Activated CD8-positive, alpha-beta T cell treated with anti-CD3 and anti-CD28 coated beads, Interleukin-2, amount 10 ng/mL, durations not matched to agents 7 days and 5 days (primary cell): ENCODE measurements at regions not wholly inside any gene's neighbourhood (a gene's known extent, or its start where the extent isn't known, plus 50 kb on each side); places are given as distances from the start of the nearest gene placed in this dataset.
"Not testable (repeated sequence)": the region's sequence is repeated elsewhere in the genome, so short reads cannot be mapped to it uniquely, and the experiment has no call there.

Source experiments
- ATAC-seq: fragments of 150-1000 bp; cut with Tn5 transposase; one replicate; pipeline ENCODE4 v1.10.0; 2021; ENCODE audit warnings: moderate library complexity
- CTCF ChIA-PET: fragments of 350-600 bp; sonication (Branson Sonifier 250); formaldehyde crosslinking; loops from one replicate; lab custom pipeline; 2021; ENCODE audit warnings: antibody characterized with exemption; lab: Charles Lee
- POLR2A ChIA-PET: fragments of 350-600 bp; sonication (Branson Sonifier 250); formaldehyde crosslinking; loops from one replicate; lab custom pipeline; 2021; ENCODE audit warnings: antibody characterized with exemption; lab: Charles Lee
- DNase-seq: peaks from one replicate; pipeline ENCODE4 v3.0.0-alpha.2; 2020
- H3K27ac Mint-ChIP-seq: one replicate; pipeline ENCODE4 v1.8.0; 2021; ENCODE audit warnings: mild to moderate bottlenecking, mixed read lengths
- H3K27me3 Mint-ChIP-seq: one replicate; pipeline ENCODE4 v1.8.0; 2021; ENCODE audit warnings: low read depth, mixed read lengths
- H3K36me3 Mint-ChIP-seq: one replicate; pipeline ENCODE4 v1.8.0; 2021; ENCODE audit warnings: low read depth, mixed read lengths
- H3K4me1 Mint-ChIP-seq: one replicate; pipeline ENCODE4 v1.8.0; 2021; ENCODE audit warnings: low read depth, mixed read lengths
- H3K4me3 Mint-ChIP-seq: one replicate; pipeline ENCODE4 v1.8.0; 2021; ENCODE audit warnings: mild to moderate bottlenecking, mixed read lengths
- H3K9me3 Mint-ChIP-seq: one replicate; pipeline ENCODE4 v1.8.0; 2022; ENCODE audit warnings: mixed read lengths; ENCODE audit not compliant: insufficient read depth

DNA sequence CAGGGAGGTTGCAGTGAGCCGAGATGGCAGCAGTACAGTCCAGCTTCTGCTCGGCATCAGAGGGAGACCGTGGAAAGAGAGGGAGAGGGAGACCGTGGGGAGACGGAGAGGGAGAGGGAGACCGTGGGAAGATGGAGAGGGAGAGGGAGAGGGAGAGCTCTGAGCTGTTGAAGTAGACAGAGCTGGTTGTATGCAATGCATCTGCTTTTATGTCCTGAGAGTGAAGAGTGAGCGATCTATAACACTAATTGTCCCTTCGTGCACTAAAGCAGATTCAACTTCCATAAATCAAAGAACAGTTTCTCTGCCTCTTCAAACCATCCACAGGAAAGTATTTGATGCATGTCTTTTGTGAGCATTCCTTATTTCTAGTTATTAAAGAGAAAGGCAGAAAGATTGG is 300.6 kb downstream of the FLRT2 start:
- H3K27me3 Mint-ChIP-seq, H3K27ac Mint-ChIP-seq, DNase-seq, H3K9me3 Mint-ChIP-seq, H3K36me3 Mint-ChIP-seq, ATAC-seq, H3K4me1 Mint-ChIP-seq, POLR2A ChIA-PET, CTCF ChIA-PET, H3K4me3 Mint-ChIP-seq: not testable (repeated sequence)

DNA sequence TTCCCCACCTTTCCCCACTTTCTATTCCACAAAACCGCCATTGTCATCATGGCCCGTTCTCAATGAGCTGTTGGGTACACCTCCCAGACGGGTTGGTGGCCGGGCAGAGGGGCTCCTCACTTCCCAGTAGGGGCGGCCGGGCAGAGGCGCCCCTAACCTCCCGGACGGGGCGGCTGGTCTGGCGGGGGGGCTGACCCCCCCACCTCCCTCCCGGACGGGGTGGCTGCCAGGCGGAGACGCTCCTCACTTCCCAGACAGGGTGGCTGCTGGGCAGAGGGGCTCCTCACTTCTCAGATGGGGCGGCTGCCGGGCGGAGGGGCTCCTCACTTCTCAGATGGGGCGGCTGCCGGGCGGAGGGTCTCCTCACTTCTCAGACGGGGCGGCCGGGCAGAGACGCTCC is 299.7 kb downstream of the FLRT2 start:
- H3K27me3 Mint-ChIP-seq, POLR2A ChIA-PET, DNase-seq, H3K4me3 Mint-ChIP-seq, H3K27ac Mint-ChIP-seq, ATAC-seq, H3K36me3 Mint-ChIP-seq, H3K9me3 Mint-ChIP-seq, CTCF ChIA-PET, H3K4me1 Mint-ChIP-seq: not testable (repeated sequence)

DNA sequence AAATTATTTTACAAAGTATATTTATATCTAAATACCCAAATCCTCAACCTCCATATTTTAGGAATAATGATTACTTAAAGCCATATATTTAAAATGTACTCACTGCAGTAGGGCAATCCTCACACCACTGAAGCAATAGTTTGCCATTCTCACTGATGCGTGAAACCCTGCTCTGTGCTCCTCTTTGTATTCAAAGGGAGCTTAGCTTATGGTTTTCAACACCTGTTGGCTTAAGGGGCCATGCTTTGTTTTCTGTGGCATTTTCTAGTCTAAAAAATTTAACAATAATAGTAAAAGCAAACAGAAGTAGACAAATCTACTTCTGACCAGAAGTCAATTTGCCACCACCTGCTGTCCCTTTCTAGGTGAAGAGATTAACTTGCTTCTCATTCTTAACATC is 294.6 kb downstream of the FLRT2 start:
- ATAC-seq, result no peak
- no peak for DNase-seq
- H3K27ac Mint-ChIP-seq, result no peak overlapping the region
- H3K36me3 Mint-ChIP-seq, result no peaks in the 10 kb centered on the region
- no peaks in the 10 kb centered on the region for H3K27me3 Mint-ChIP-seq
- ChIA-PET CTCF (no interaction called here), POLR2A (no interaction called here)
- H3K4me3 Mint-ChIP-seq, result no peak overlapping the region
- H3K9me3 Mint-ChIP-seq, result no peaks in the 10 kb centered on the region
- no peaks in the 10 kb centered on the region for H3K4me1 Mint-ChIP-seq

DNA sequence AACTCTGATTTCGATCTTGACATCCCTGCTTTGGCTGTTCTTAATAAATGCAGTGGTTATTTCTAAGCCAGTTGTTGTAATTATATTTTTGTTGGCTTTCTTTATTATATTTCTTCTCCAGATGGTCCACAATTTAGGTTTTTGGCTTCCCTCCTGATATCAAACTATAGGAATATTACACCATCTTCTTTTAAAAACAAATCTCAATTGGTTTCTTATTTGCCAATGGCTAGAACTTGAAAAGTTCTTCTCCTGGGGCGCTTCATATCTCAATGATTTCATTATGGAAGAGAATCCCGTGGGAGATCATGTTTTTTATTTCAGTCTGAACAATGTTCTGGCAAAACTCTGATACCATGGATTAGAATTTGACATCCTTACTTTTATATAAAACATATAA is 292.3 kb downstream of the FLRT2 start:
- Mint-ChIP-seq H3K36me3 (no peaks in the 10 kb centered on the region), H3K27me3 (no peaks in the 10 kb centered on the region), H3K27ac (no peak overlapping the region), H3K4me1 (no peaks in the 10 kb centered on the region), H3K4me3 (no peak overlapping the region), H3K9me3 (no peaks in the 10 kb centered on the region)
- DNase-seq (no peak), ATAC-seq (no peak)
- POLR2A ChIA-PET, result no interaction called here
- CTCF ChIA-PET, result no interaction called here

DNA sequence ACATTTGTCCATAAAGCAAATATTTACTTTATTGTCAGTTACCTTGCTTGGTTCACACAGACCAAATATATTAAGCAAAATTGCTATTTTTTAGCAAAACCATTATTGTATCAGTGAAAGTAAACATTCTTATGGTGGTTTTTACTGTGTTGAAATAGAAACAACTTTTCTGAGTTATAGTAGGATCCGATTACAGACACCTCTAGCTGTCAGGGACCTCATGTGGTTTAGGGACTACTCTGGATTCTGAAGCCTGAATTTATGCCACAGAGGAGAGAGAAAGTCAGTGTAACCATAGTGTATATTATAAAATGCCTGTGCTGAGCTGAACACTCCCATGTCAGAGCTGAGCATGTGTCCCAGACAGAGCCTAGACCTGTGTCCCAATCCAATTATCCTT is 287.5 kb downstream of the FLRT2 start:
- no peaks in the 10 kb centered on the region for H3K9me3 Mint-ChIP-seq
- ATAC-seq, result no peak
- H3K4me3 Mint-ChIP-seq, result no peak overlapping the region
- no peaks in the 10 kb centered on the region for H3K36me3 Mint-ChIP-seq
- H3K4me1 Mint-ChIP-seq, result peaks cover 11% of the 10 kb centered on the region
- CTCF ChIA-PET, result no interaction called here
- DNase-seq, result no peak
- H3K27me3 Mint-ChIP-seq, result no peaks in the 10 kb centered on the region
- H3K27ac Mint-ChIP-seq, result no peak overlapping the region
- POLR2A ChIA-PET, result interaction anchor here (0.6 kb wide), 1 partner anchor 1759 kb away, joined by 3 read pairs; no protein-coding TSS in a partner anchor

DNA sequence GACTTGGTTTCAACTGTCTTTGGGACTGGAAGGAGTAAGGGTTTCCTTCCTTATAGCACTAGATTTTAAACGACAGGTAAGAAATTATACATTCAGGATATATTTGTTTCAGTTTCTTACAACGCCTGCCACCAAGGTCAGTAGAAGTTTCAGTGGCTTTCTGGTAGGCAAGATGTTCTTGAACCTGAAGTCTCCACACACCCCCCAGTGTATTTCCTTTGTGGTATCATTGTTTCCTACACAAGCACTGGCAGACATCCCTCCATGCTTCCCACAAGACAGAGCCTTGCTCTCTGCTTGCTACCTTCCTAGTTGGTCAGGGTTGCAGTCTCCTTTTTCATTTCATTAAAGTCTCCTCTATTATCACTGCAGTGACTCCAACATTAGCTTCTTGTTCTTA is 283.1 kb downstream of the FLRT2 start:
- no peaks in the 10 kb centered on the region for H3K36me3 Mint-ChIP-seq
- CTCF ChIA-PET, result no interaction called here
- H3K4me1 Mint-ChIP-seq, result peaks cover 18% of the 10 kb centered on the region

DNA sequence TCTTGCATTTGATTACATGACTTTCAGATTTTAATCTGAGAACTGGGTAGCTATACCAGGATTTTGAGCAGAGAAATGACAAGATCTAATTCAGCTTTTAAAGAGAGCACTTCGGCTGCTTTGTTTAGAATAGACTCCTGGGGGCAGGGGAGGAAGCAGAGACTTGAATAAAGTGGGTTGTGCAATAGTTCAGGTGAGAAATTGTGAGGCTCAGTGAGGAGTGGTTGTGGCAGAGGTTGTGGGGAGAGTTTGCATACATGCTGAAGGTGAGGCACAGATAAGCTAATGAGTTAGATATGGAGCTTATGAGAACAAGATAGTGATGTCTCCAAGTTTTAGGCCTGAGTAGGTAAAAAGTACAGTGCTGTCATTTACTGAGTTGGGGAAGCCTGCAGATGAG is 281.4 kb downstream of the FLRT2 start:
- H3K4me3 Mint-ChIP-seq, result no peak overlapping the region
- ChIA-PET CTCF (no interaction called here), POLR2A (no interaction called here)
- peaks cover 18% of the 10 kb centered on the region for H3K4me1 Mint-ChIP-seq
- ATAC-seq, result no peak
- H3K27me3 Mint-ChIP-seq, result peaks cover 11% of the 10 kb centered on the region
- H3K36me3 Mint-ChIP-seq, result no peaks in the 10 kb centered on the region
- DNase-seq, result no peak
- H3K9me3 Mint-ChIP-seq, result no peaks in the 10 kb centered on the region
- no peak overlapping the region for H3K27ac Mint-ChIP-seq

More for the DNA sequence above, 283.1 kb downstream of the FLRT2 start:
- H3K27ac Mint-ChIP-seq, result peak overlapping the region; percentile 11
- ATAC-seq (peak; percentile 49), DNase-seq (peak; percentile 31)
- H3K4me3 Mint-ChIP-seq, result no peak overlapping the region
- POLR2A ChIA-PET, result no interaction called here
- H3K27me3 Mint-ChIP-seq, result peaks cover 6% of the 10 kb centered on the region
- no peaks in the 10 kb centered on the region for H3K9me3 Mint-ChIP-seq

DNA sequence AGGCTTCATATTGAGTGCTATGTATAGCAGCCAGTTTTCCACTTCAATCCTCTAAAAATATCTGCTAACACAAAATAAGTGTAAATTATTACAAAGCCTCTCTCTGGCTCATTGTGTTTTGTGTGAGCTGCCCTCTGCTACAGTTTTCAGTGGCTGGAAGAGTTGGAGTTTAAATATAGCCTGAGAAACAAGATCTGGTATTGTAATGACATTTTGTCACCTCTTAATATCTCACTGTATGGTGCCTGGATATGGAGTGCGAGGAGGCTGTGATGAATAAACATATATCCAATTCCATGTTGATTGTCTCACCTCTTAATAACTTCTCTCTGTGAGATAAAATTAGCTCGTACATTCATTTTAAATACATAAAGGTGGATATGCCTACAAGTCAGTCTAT is 269.7 kb downstream of the FLRT2 start:
- DNase-seq (no peak), ATAC-seq (no peak)
- Mint-ChIP-seq H3K36me3 (no peaks in the 10 kb centered on the region), H3K4me1 (no peaks in the 10 kb centered on the region), H3K27me3 (no peaks in the 10 kb centered on the region), H3K27ac (no peak overlapping the region), H3K4me3 (no peak overlapping the region), H3K9me3 (no peaks in the 10 kb centered on the region)
- CTCF ChIA-PET, result no interaction called here
- POLR2A ChIA-PET, result no interaction called here

DNA sequence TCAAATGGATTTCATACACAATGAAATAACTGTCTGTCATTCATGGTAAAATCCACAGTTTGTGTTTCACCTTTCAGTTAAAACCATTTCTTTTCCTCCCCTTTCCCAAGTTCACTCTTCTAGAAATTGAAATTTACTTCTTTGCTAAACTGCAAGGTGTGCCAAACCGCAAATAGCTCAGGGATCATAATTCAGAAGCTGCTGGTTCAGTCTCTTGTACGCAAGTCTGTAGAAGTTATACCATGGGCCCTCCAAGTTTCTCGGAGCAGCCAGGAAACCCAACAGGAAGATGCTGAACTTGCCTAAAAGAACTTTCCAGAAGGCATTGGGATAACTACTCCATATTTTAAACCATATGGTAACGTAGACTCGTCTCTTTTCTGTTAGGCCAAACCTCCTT is 268.9 kb downstream of the FLRT2 start:
- no peak for DNase-seq
- H3K4me1 Mint-ChIP-seq, result no peaks in the 10 kb centered on the region
- H3K27me3 Mint-ChIP-seq, result no peaks in the 10 kb centered on the region
- no peak overlapping the region for H3K27ac Mint-ChIP-seq
- no peaks in the 10 kb centered on the region for H3K9me3 Mint-ChIP-seq
- no peak for ATAC-seq
- no peaks in the 10 kb centered on the region for H3K36me3 Mint-ChIP-seq
- POLR2A ChIA-PET, result no interaction called here
- no peak overlapping the region for H3K4me3 Mint-ChIP-seq
- CTCF ChIA-PET, result no interaction called here

DNA sequence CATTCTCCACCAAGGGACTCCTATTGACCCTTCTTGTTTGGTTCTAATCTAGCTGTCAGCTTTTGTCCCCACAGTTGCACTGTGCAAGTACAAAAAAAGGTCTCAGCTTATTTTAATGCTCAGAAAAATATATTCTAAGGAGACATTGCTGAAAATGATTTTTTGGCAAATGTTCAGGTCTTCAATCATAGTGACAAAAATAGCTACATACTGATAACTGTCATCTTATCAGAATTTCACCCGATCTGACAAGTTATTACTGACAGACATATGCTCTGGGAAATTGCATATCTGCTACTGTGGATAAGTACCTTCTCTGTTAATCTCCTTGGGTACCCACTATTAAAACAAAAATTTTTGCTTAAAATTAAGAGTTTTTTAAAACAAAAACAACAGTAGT is 263.6 kb downstream of the FLRT2 start:
- no peak overlapping the region for H3K27ac Mint-ChIP-seq
- H3K4me1 Mint-ChIP-seq, result peaks cover 13% of the 10 kb centered on the region
- DNase-seq (no peak), ATAC-seq (no peak)
- CTCF ChIA-PET, result no interaction called here
- POLR2A ChIA-PET, result no interaction called here
- no peaks in the 10 kb centered on the region for H3K36me3 Mint-ChIP-seq
- no peaks in the 10 kb centered on the region for H3K9me3 Mint-ChIP-seq
- peaks cover 1% of the 10 kb centered on the region for H3K27me3 Mint-ChIP-seq
- no peak overlapping the region for H3K4me3 Mint-ChIP-seq

DNA sequence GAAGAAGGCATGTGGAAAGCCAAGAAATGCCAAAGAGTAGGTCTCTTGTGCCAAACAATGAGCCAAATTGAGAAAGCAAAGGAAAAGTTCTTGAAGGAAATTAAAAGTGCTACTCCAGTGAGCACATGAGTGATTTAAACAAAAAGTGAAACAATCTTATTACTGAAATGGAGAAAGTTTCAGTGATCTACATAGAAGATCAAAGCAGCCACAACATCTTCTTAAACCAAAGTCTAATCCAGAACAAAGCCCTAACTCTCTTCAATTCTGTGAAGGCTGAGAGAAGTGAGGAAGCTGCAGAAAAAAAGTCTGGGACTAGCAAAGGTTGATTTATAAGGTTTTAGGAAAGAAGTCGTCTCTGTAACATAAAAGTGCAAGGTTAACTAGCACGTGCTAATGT is 259.6 kb downstream of the FLRT2 start:
- ChIA-PET CTCF (no interaction called here), POLR2A (no interaction called here)
- Mint-ChIP-seq H3K27ac (no peak overlapping the region), H3K4me3 (no peak overlapping the region), H3K36me3 (no peaks in the 10 kb centered on the region), H3K9me3 (no peaks in the 10 kb centered on the region), H3K4me1 (peaks cover 14% of the 10 kb centered on the region), H3K27me3 (peaks cover 2% of the 10 kb centered on the region)
- DNase-seq, result no peak
- peak; percentile 42 for ATAC-seq

DNA sequence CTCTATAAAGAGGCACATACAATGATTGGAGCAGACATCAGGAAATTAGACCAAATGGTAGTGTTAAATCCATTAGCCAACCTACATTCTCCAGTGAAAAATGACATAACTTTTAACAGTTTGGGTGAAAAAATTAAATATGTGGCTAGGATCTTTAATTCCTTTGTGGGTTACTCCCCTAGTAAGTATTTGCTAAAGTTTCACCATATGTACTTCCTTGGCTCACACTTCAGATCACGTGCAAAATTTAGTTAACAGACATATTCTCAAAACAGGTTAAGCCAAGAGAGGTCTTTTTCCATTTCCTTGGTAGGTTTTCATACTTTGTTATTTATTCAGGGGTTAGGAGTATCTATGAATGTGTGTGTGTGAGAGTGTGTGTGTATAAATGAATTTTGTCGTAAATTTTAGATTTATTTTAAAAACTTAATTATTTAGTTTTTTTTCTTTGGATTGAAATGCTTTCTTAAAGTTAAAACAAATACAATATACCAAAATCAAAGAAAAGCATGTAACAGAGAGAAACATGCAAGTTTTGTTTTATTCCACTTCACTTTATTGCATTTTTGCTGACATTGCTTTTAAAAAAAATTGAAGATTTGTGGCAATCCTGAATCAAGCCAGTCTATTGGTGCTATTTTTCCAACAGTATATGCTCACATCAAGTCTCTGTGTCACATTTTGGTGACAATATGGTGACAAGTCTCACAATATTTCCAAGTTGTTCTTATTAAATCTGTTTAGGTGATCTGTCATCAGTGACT is 258.7 kb downstream of the FLRT2 start:
- POLR2A ChIA-PET, result no interaction called here
- Mint-ChIP-seq H3K27me3 (peaks cover 2% of the 10 kb centered on the region), H3K27ac (no peak overlapping the region), H3K36me3 (no peaks in the 10 kb centered on the region), H3K4me3 (no peak overlapping the region), H3K4me1 (peaks cover 14% of the 10 kb centered on the region), H3K9me3 (no peaks in the 10 kb centered on the region)
- CTCF ChIA-PET, result no interaction called here
- ATAC-seq (no peak), DNase-seq (no peak)

DNA sequence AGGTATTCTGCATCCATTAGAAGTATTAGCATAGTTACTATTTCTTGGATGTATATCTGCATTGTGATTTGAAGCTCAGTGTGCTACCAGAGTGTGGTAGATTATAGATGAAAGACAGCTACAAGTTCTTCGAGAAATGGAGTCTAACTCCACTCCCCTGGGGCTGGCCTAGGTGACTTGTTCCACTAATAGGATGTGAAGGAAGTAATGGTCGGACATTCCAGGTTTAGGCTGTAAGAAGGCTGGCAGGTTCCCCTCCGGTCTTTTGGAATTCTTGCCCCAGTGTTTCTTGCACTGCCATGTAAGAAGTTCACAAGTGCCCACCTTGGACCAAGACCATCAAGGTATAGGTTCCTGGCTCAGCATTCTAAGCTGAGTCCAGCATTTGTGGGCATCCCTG is 236.4 kb downstream of the FLRT2 start:
- H3K27ac Mint-ChIP-seq, result no peak overlapping the region
- no peak for DNase-seq
- POLR2A ChIA-PET, result no interaction called here
- no peaks in the 10 kb centered on the region for H3K9me3 Mint-ChIP-seq
- H3K27me3 Mint-ChIP-seq, result no peaks in the 10 kb centered on the region
- no peaks in the 10 kb centered on the region for H3K4me1 Mint-ChIP-seq
- no peak overlapping the region for H3K4me3 Mint-ChIP-seq
- no peak for ATAC-seq
- H3K36me3 Mint-ChIP-seq, result no peaks in the 10 kb centered on the region
- CTCF ChIA-PET, result no interaction called here
